SK-N-SH (cell line): ENCODE measurements at regions not wholly inside any gene's neighbourhood (a gene's known extent, or its start where the extent isn't known, plus 50 kb on each side); places are given as distances from the start of the nearest gene placed in this dataset.
A peak's percentile ranks its signal among the peaks of the same experiment; 100 is the strongest.

Source experiments
- CTCF ChIA-PET: fragments of 300-600, 350-600 bp; formaldehyde crosslinking; extraction: SDS; loops from one replicate; lab custom pipeline; 2021; lab: Yijun Ruan, JAX
- POLR2A ChIA-PET: fragments of 350-600 bp; sonication (Branson Sonifier 250); formaldehyde crosslinking; extraction: SDS; loops from one replicate; lab custom pipeline; 2020; ENCODE audit warnings: antibody characterized with exemption, inconsistent platforms; lab: Yijun Ruan, JAX
- DNase-seq: peaks from one replicate; pipeline ENCODE4 v3.0.0; 2012
- H2AFZ ChIP-seq: fragments of 200-600 bp; sonication (generic); 2 replicates; pipeline ENCODE4 v1.8.1; 2016; ENCODE audit warnings: antibody characterized with exemption, mild to moderate bottlenecking, low read depth
- H3F3A ChIP-seq: fragments of 200-600 bp; sonication (generic); replicated peaks from 2 replicates; pipeline ENCODE3; 2016; ENCODE audit warnings: antibody characterized with exemption, mild to moderate bottlenecking; ENCODE audit not compliant: insufficient read depth
- H3K27ac ChIP-seq, 2 experiments: fragments of 200-500 bp in 1 of 2; fragments of 200-600 bp in 1 of 2; sonication (Bioruptor generic) in 1 of 2; sonication (generic), shearing (Covaris generic) in 1 of 2; 2 replicates each; pipeline versions ENCODE4 v1.5.1 to v1.6.1; 2014 to 2016; ENCODE audit warnings: low read depth in 2 of 2, inconsistent platforms in 1 of 2, low read length in 1 of 2, mild to moderate bottlenecking in 1 of 2, mixed read lengths in 1 of 2
- H3K27me3 ChIP-seq: fragments of 200-600 bp; sonication (generic), shearing (Covaris generic); 2 replicates; pipeline ENCODE4 v1.6.1; 2016; ENCODE audit warnings: mixed run types; ENCODE audit not compliant: insufficient read depth
- H3K36me3 ChIP-seq, 2 experiments: fragments of 200-500 bp in 1 of 2; fragments of 200-600 bp in 1 of 2; sonication (Bioruptor generic) in 1 of 2; sonication (generic) in 1 of 2; replicated peaks in 1 of 2; 2 replicates each; pipeline versions ENCODE3 to v1.5.1; 2014 to 2016; ENCODE audit warnings: low read length in 1 of 2, mild to moderate bottlenecking in 1 of 2; ENCODE audit not compliant: insufficient read depth in 2 of 2, control insufficient read depth in 1 of 2
- H3K4me1 ChIP-seq, 2 experiments: fragments of 200-500 bp in 1 of 2; fragments of 200-600 bp in 1 of 2; sonication (Bioruptor generic) in 1 of 2; sonication (generic), shearing (Covaris generic) in 1 of 2; 2 replicates each; pipeline versions ENCODE4 v1.5.1 to v1.6.1; 2014 to 2016; ENCODE audit warnings: low read depth in 1 of 2, low read length in 1 of 2, mixed run types in 1 of 2; ENCODE audit not compliant: insufficient read depth in 2 of 2, control insufficient read depth in 1 of 2
- H3K4me2 ChIP-seq: fragments of 200-600 bp; sonication (generic), shearing (Covaris generic); 2 replicates; pipeline ENCODE4 v1.6.1; 2017; ENCODE audit warnings: mixed run types
- H3K4me3 ChIP-seq, 2 experiments: fragments of 200-500 bp in 1 of 2; fragments of 200-600 bp in 1 of 2; sonication (Bioruptor generic) in 1 of 2; sonication (generic), shearing (Covaris generic) in 1 of 2; 2 replicates each; pipeline versions ENCODE4 v1.5.1 to v1.8.1; 2014 to 2016; ENCODE audit warnings: low read depth in 2 of 2, inconsistent platforms in 1 of 2, low read length in 1 of 2, mild to moderate bottlenecking in 1 of 2, mixed read lengths in 1 of 2, moderate library complexity in 1 of 2
- H3K79me2 ChIP-seq: fragments of 200-600 bp; sonication (generic); 2 replicates; pipeline ENCODE4 v1.8.1; 2017; ENCODE audit warnings: mild to moderate bottlenecking; ENCODE audit not compliant: insufficient read depth
- H3K9ac ChIP-seq: fragments of 200-600 bp; sonication (generic); 2 replicates; pipeline ENCODE4 v1.6.1; 2017; ENCODE audit warnings: mixed run types
- H3K9me2 ChIP-seq: fragments of 200-600 bp; sonication (generic); 2 replicates; pipeline ENCODE4 v1.6.1; 2017; ENCODE audit warnings: mixed run types
- H3K9me3 ChIP-seq: fragments of 200-600 bp; sonication (generic); 2 replicates; pipeline ENCODE4 v1.6.1; 2017; ENCODE audit warnings: mixed run types, mild to moderate bottlenecking, moderate library complexity
- H4K20me1 ChIP-seq: fragments of 200-600 bp; sonication (generic); 2 replicates; pipeline ENCODE4 v1.6.1; 2017; ENCODE audit warnings: mild to moderate bottlenecking, mixed run types; ENCODE audit not compliant: insufficient read depth
- ELF1 ChIP-seq: IDR thresholded peaks from 2 replicates; pipeline ENCODE4 v1.4.0; 2012
- GABPA ChIP-seq: IDR thresholded peaks from 2 replicates; pipeline ENCODE4 v1.4.0; 2012; ENCODE audit warnings: low read depth, mild to moderate bottlenecking
- GATA2 ChIP-seq: sonication (generic); formaldehyde crosslinking; IDR thresholded peaks from 2 replicates; pipeline ENCODE4 v1.5.0; 2020; ENCODE audit warnings: mild to moderate bottlenecking, missing genetic modification reagents
- MAX ChIP-seq: IDR thresholded peaks from 2 replicates; pipeline ENCODE4 v1.4.0; 2012; ENCODE audit warnings: low read depth
- MEF2A ChIP-seq: IDR thresholded peaks from 2 replicates; pipeline ENCODE4 v1.4.0; 2012; ENCODE audit warnings: low read depth, borderline replicate concordance
- NRF1 ChIP-seq: IDR thresholded peaks from 2 replicates; pipeline ENCODE4 v1.6.1; 2012; ENCODE audit warnings: low read depth, mild to moderate bottlenecking, low read length
- POLR2AphosphoS5 ChIP-seq: IDR thresholded peaks from 2 replicates; pipeline ENCODE4 v1.6.1; 2012; ENCODE audit warnings: low read depth, low read length
- RAD21 ChIP-seq: IDR thresholded peaks from 2 replicates; pipeline ENCODE4 v1.6.1; 2012; ENCODE audit warnings: mild to moderate bottlenecking, low read length
- RCOR1 ChIP-seq: fragments of 150-350 bp; IDR thresholded peaks from 2 replicates; pipeline ENCODE4 v1.6.1; 2017; ENCODE audit warnings: antibody characterized with exemption, low read length
- RXRA ChIP-seq: IDR thresholded peaks from 2 replicates; pipeline ENCODE4 v1.4.0; 2012; ENCODE audit warnings: low read depth, mild to moderate bottlenecking, borderline replicate concordance
- SIN3A ChIP-seq: IDR thresholded peaks from 2 replicates; pipeline ENCODE4 v1.6.1; 2012; ENCODE audit warnings: low read depth, mild to moderate bottlenecking, low read length, moderate library complexity, borderline replicate concordance
- SMC3 ChIP-seq: IDR thresholded peaks from 2 replicates; pipeline ENCODE4 v1.6.1; 2012; ENCODE audit warnings: low read depth, low read length, improper control_type of control experiment
- TAF1 ChIP-seq: IDR thresholded peaks from 2 replicates; pipeline ENCODE4 v1.6.1; 2012; ENCODE audit warnings: low read depth, mild to moderate bottlenecking, low read length, moderate library complexity, borderline replicate concordance
- USF1 ChIP-seq: IDR thresholded peaks from 2 replicates; pipeline ENCODE4 v1.4.0; 2012; ENCODE audit warnings: low read depth, borderline replicate concordance
- USF2 ChIP-seq: fragments of 150-350 bp; IDR thresholded peaks from 2 replicates; pipeline ENCODE4 v1.6.1; 2017; ENCODE audit warnings: antibody characterized with exemption, low read length, low read depth, borderline replicate concordance
- WGBS: methylation state at CpG from one replicate; pipeline ENCODE4 v1.1.6; 2017; ENCODE audit warnings: low lambda C conversion rate; 5-methylcytosine and 5-hydroxymethylcytosine counted together

- Histone ChIP-seq H4K20me1 (no peaks in the 10 kb centered on the region), H3K27ac (no peak overlapping the region), H3K9ac (no peak overlapping the region), H3K4me1 (peaks cover 0 to 36% of the 10 kb centered on the region in 2 experiments; a peak in 1 of 4 replicates), H2AFZ (no peak overlapping the region), H3K36me3 (no peaks in the 10 kb centered on the region), H3K27me3 (peaks cover 8% of the 10 kb centered on the region; the same call in 1 of the 2 replicates), H3K4me3 (no peak overlapping the region), H3K4me2 (no peak overlapping the region), H3F3A (no peaks in the 10 kb centered on the region), H3K9me3 (no peaks in the 10 kb centered on the region), H3K9me2 (no peaks in the 10 kb centered on the region), H3K79me2 (no peaks in the 10 kb centered on the region)
- no peak for DNase-seq
- ChIA-PET POLR2A (interaction anchor here (1.8 kb wide), 1 partner anchor 10 kb away, joined by 8 read pairs; no protein-coding TSS in a partner anchor), CTCF (interaction anchor here (1.1 kb wide), 1 partner anchor 352 kb away, joined by 3 read pairs; the partner anchor contains the start of gene TMEM44)
- no peak for TF ChIP-seq TAF1
- WGBS = 74% methylated on average over 9 of the region's 10 CpGs
Observed at GRCh38 chr3:194281766-194282165, 69.4 kb downstream of the CPN2 start.

GRCh38 chr3:194282436-194283122 lies 68.5 kb downstream of the CPN2 start:
- TF ChIP-seq RCOR1 (no peak), MAX (no peak), POLR2AphosphoS5 (no peak), NRF1 (no peak)
- ChIA-PET CTCF (interaction anchor here (0.7 to 1.1 kb wide), 4 partner anchors 31 to 351 kb away, joined by 3 to 4 read pairs (median 3); partner anchors contain the start of gene TMEM44), POLR2A (interaction anchor here (0.6 to 1.8 kb wide), 3 partner anchors 9 to 17 kb away, joined by 3 to 8 read pairs (median 3); no protein-coding TSS in a partner anchor)
- Histone ChIP-seq H3K4me3 (no peak overlapping the region), H3K9me2 (no peaks in the 10 kb centered on the region), H3K9ac (no peak overlapping the region), H3F3A (no peaks in the 10 kb centered on the region), H3K79me2 (no peaks in the 10 kb centered on the region), H3K36me3 (no peaks in the 10 kb centered on the region), H2AFZ (no peak overlapping the region), H4K20me1 (no peaks in the 10 kb centered on the region), H3K9me3 (no peaks in the 10 kb centered on the region), H3K4me1 (peaks cover 0 to 33% of the 10 kb centered on the region in 2 experiments; a peak in 1 of 4 replicates), H3K27me3 (peaks cover 8% of the 10 kb centered on the region; the same call in 1 of the 2 replicates), H3K4me2 (no peak overlapping the region), H3K27ac (peak overlapping the region in 1 of 2 experiments; percentile 24; a peak in 2 of 4 replicates)
- peak; percentile 65 for DNase-seq
- 83% methylated on average over 15 of the region's 15 CpGs for WGBS

- Histone ChIP-seq H3K27me3 (peaks cover 11% of the 10 kb centered on the region; the same call in 1 of the 2 replicates), H3K79me2 (no peaks in the 10 kb centered on the region), H2AFZ (no peak overlapping the region), H3K4me1 (peaks cover 0 to 27% of the 10 kb centered on the region in 2 experiments; a peak in 1 of 4 replicates), H3F3A (no peaks in the 10 kb centered on the region), H3K36me3 (no peaks in the 10 kb centered on the region), H3K9ac (no peak overlapping the region), H3K4me2 (no peak overlapping the region), H4K20me1 (no peaks in the 10 kb centered on the region), H3K4me3 (no peak overlapping the region), H3K9me2 (no peaks in the 10 kb centered on the region), H3K27ac (peak overlapping the region in 1 of 2 experiments; percentile 24; a peak in 1 of 4 replicates), H3K9me3 (no peaks in the 10 kb centered on the region)
- no peak for DNase-seq
- ChIA-PET CTCF (interaction anchor here (0.7 to 1.1 kb wide), 5 partner anchors 10 to 80 kb away, joined by 3 to 4 read pairs (median 3); no protein-coding TSS in a partner anchor), POLR2A (interaction anchor here (0.6 to 1.8 kb wide), 3 partner anchors 10 to 18 kb away, joined by 3 to 8 read pairs (median 3); no protein-coding TSS in a partner anchor)
- 85% methylated on average over 12 of the region's 12 CpGs for WGBS
- TF ChIP-seq GATA2 (CRISPR knock-in tag) (no peak), ELF1 (no peak), RAD21 (no peak), GABPA (no peak), SIN3A (no peak), RXRA (no peak), SMC3 (no peak), POLR2AphosphoS5 (no peak), MEF2A (no peak), MAX (no peak), USF2 (no peak), USF1 (no peak)
Observed at GRCh38 chr3:194283221-194284006, 67.7 kb downstream of the CPN2 start.
